Duodenal mucosa (tissue), 2 donors: ENCODE measurements at regions not wholly inside any gene's neighbourhood (a gene's known extent, or its start where the extent isn't known, plus 50 kb on each side); places are given as distances from the start of the nearest gene placed in this dataset.

Experiments used
- H3K27ac ChIP-seq: one replicate; pipeline ENCODE4 v1.7.0; 2013; ENCODE audit warnings: low read depth, low read length
- H3K27me3 ChIP-seq, 2 donors: one replicate each; pipeline ENCODE4 v1.7.0; 2013; ENCODE audit warnings: low read length in 2 of 2, control low read depth in 1 of 2; ENCODE audit not compliant: insufficient read depth in 2 of 2, control insufficient read depth in 1 of 2
- H3K36me3 ChIP-seq, 2 donors: one replicate each; pipeline ENCODE4 v1.7.0; 2013; ENCODE audit warnings: low read length in 2 of 2, control low read depth in 1 of 2; ENCODE audit not compliant: insufficient read depth in 2 of 2, control insufficient read depth in 1 of 2
- H3K4me1 ChIP-seq, 2 donors: one replicate each; pipeline ENCODE4 v1.7.0; 2013; ENCODE audit warnings: low read length in 2 of 2, control low read depth in 1 of 2; ENCODE audit not compliant: insufficient read depth in 2 of 2, control insufficient read depth in 1 of 2
- H3K4me3 ChIP-seq, 2 donors: one replicate each; pipeline ENCODE4 v1.7.0; 2013; ENCODE audit warnings: low read length in 2 of 2, low read depth in 1 of 2
- H3K9ac ChIP-seq, 2 donors: one replicate each; pipeline ENCODE4 v1.7.0; 2013; ENCODE audit warnings: low read length in 2 of 2, low read depth in 1 of 2
- H3K9me3 ChIP-seq, 2 donors: one replicate each; pipeline ENCODE4 v1.7.0; 2013; ENCODE audit warnings: low read length in 2 of 2, control low read depth in 1 of 2; ENCODE audit not compliant: control insufficient read depth in 1 of 2

- Histone ChIP-seq H3K36me3 (no peaks in the 10 kb centered on the region), H3K27ac (no peak overlapping the region), H3K9ac (no peak overlapping the region), H3K4me1 (no peaks in the 10 kb centered on the region), H3K4me3 (no peak overlapping the region), H3K27me3 (no peaks in the 10 kb centered on the region), H3K9me3 (no peaks in the 10 kb centered on the region)
Measured at GRCh38 chr13:80802946-80803345, 462.0 kb upstream of the SPRY2 start.

DNA sequence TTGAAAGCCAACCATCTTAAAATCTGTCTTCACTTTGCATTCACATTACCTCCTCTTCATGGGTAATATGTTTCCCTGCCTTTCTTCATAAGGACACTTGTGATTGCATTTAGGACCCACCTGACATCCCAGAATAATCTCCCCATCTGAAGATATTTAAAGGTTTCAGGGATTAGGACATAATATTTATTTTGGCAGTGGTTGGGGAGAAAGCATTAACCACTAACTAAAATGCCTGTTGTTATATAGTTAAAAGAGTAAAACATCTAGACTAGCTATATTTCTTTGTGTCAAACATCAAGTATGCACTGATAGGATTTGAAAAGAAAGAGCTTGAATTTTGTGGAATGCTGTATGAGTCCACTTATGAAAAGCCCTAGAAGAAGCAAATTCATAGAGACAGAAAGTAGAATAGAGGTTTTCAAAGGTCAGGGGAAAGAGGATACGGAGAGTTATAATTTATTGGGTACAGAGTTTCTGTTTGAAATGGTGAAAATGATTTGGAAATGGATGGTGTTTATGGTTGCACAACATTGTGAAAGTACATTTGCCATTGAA lies 457.7 kb upstream of the SPRY2 start:
- no peaks in the 10 kb centered on the region for H3K27me3 ChIP-seq

DNA sequence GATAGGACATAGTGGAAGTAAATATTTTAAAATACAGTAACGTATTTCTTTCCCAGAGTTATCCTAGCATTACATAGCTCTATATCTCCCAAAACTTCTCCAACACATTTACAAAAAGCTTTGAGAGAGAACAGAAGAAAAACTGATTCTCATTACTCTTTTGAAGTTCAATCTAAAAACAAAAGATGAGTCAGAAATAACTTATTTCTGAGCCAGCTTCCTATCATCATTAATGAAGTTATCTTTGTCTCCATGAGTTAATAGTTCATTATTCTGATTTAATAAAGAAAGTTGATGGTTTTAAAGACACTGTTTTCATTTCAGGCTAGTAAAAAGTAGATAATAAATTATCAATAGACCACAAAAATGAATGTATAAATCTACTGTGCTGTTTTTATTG lies 446.7 kb upstream of the SPRY2 start:
- Histone ChIP-seq H3K4me1 (no peaks in the 10 kb centered on the region), H3K27me3 (no peaks in the 10 kb centered on the region), H3K36me3 (no peaks in the 10 kb centered on the region), H3K9ac (no peak overlapping the region), H3K27ac (no peak overlapping the region), H3K9me3 (peaks cover 0 to 3% of the 10 kb centered on the region in 2 donors), H3K4me3 (no peak overlapping the region)

More for the DNA sequence above, 457.7 kb upstream of the SPRY2 start:
- H3K27ac ChIP-seq, result no peak overlapping the region
- H3K36me3 ChIP-seq, result no peaks in the 10 kb centered on the region
- H3K4me3 ChIP-seq, result no peak overlapping the region
- no peak overlapping the region for H3K9ac ChIP-seq
- no peaks in the 10 kb centered on the region for H3K9me3 ChIP-seq
- no peaks in the 10 kb centered on the region for H3K4me1 ChIP-seq

DNA sequence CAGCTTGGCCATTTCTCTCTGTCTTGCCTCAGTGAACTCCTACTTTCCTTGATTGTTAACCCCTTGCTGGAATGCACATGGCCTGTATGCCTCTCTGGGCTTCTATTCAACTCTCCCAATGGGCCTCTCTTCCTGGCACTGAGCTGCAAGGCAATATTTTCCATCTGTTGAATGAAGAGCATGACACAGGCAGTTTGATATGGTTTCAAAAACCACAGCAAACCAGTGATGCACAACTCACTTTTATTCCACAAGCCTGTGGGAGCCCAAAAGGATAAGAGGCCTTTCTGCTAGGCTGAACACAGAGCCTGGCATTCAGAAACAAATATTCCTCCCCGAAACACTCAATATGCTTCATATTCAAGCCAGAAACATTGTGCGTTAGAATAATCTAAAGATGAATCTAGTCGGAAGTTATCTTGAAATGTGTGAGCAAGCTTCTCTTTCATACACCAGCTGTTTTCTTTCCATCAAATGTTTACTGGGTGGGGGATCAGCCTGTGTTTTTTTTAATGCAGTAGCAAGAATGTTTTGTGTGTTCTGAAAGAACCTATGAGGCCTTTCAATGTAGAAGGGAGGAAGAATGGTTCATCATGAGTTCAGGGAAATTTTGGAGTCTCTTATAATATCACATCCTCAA lies 443.1 kb upstream of the SPRY2 start:
- no peak overlapping the region for H3K27ac ChIP-seq
- H3K4me3 ChIP-seq, result no peak overlapping the region
- H3K36me3 ChIP-seq, result no peaks in the 10 kb centered on the region
- no peaks in the 10 kb centered on the region for H3K27me3 ChIP-seq
- no peaks in the 10 kb centered on the region for H3K4me1 ChIP-seq
- no peaks in the 10 kb centered on the region for H3K9me3 ChIP-seq
- no peak overlapping the region for H3K9ac ChIP-seq

- Histone ChIP-seq H3K36me3 (no peaks in the 10 kb centered on the region), H3K4me3 (no peak overlapping the region), H3K9me3 (no peaks in the 10 kb centered on the region), H3K4me1 (no peaks in the 10 kb centered on the region), H3K9ac (no peak overlapping the region), H3K27ac (no peak overlapping the region), H3K27me3 (no peaks in the 10 kb centered on the region)
Measured at GRCh38 chr13:80782441-80782840, 441.5 kb upstream of the SPRY2 start.

DNA sequence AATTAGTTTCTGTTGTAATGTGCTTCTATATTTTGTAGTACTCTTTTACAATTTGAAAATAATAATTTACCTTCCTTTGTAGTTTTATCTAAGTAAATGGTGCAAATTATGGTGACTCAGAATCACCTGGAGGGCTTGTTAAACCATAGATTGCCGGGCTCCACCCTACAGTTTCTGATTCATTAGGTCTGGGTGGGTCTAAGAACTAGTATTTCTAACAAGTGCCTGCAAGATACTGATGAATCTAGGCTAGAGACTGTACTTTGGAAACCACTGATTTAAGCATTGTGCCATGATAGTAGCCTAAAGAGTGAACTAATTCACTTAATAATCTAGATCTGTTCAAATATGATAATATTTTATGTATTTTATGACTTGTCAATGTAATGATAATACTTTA lies 437.4 kb upstream of the SPRY2 start:
- H3K36me3 ChIP-seq, result no peaks in the 10 kb centered on the region
- H3K27me3 ChIP-seq, result no peaks in the 10 kb centered on the region
- H3K4me3 ChIP-seq, result no peak overlapping the region
- H3K9ac ChIP-seq, result no peak overlapping the region
- H3K4me1 ChIP-seq, result no peaks in the 10 kb centered on the region
- no peaks in the 10 kb centered on the region for H3K9me3 ChIP-seq
- H3K27ac ChIP-seq, result no peak overlapping the region

DNA sequence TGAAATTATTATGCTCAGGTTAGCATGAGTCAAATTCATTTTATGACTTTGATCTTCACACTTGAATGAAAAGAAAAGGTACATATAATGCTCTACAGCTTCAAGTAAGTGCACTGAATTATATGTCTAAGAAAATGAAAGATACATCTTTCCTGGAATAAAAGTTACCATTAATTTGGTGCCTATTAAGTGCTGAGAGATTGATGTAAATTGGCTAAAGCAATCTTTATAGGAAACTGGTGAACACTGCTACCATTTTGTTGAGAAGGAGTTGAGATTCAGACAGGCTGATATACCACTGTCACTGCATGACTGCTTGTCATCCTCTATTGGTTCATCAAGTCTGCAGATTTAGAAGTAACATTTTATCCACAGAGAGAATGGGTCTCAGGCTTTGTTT lies 416.8 kb upstream of the SPRY2 start:
- H3K4me3 ChIP-seq, result no peak overlapping the region
- H3K4me1 ChIP-seq, result no peaks in the 10 kb centered on the region
- H3K36me3 ChIP-seq, result no peaks in the 10 kb centered on the region
- no peak overlapping the region for H3K9ac ChIP-seq
- H3K27me3 ChIP-seq, result no peaks in the 10 kb centered on the region
- no peaks in the 10 kb centered on the region for H3K9me3 ChIP-seq
- no peak overlapping the region for H3K27ac ChIP-seq

GRCh38 chr13:80755910-80756309 lies 415.0 kb upstream of the SPRY2 start:
- no peak overlapping the region for H3K4me3 ChIP-seq
- no peak overlapping the region for H3K9ac ChIP-seq
- no peaks in the 10 kb centered on the region for H3K27me3 ChIP-seq
- no peaks in the 10 kb centered on the region for H3K4me1 ChIP-seq
- H3K36me3 ChIP-seq, result no peaks in the 10 kb centered on the region
- no peaks in the 10 kb centered on the region for H3K9me3 ChIP-seq
- no peak overlapping the region for H3K27ac ChIP-seq

- Histone ChIP-seq H3K36me3 (no peaks in the 10 kb centered on the region), H3K9ac (no peak overlapping the region), H3K4me3 (no peak overlapping the region), H3K9me3 (no peaks in the 10 kb centered on the region), H3K4me1 (no peaks in the 10 kb centered on the region), H3K27me3 (no peaks in the 10 kb centered on the region), H3K27ac (no peak overlapping the region)
Measured at GRCh38 chr13:80754441-80754840, 413.5 kb upstream of the SPRY2 start.

GRCh38 chr13:80753866-80754265 lies 412.9 kb upstream of the SPRY2 start:
- no peak overlapping the region for H3K4me3 ChIP-seq
- no peaks in the 10 kb centered on the region for H3K36me3 ChIP-seq
- H3K27me3 ChIP-seq, result no peaks in the 10 kb centered on the region
- H3K9me3 ChIP-seq, result no peaks in the 10 kb centered on the region
- no peaks in the 10 kb centered on the region for H3K4me1 ChIP-seq
- H3K9ac ChIP-seq, result no peak overlapping the region
- no peak overlapping the region for H3K27ac ChIP-seq
